Stromal cell of bone marrow (primary cell): ENCODE measurements at regions not wholly inside any gene's neighbourhood (a gene's known extent, or its start where the extent isn't known, plus 50 kb on each side); places are given as distances from the start of the nearest gene placed in this dataset.
"Not testable (repeated sequence)": the region's sequence is repeated elsewhere in the genome, so short reads cannot be mapped to it uniquely, and the experiment has no call there.

Source experiments
- DNase-seq: peaks from one replicate; pipeline ENCODE4 v3.0.0-alpha.2; 2012; ENCODE audit warnings: low read depth

GRCh38 chr13:63838366-63839110, 2422.9 kb upstream of the PCDH20 start:
- no peak for DNase-seq

GRCh38 chr13:63837701-63838100, 2422.1 kb upstream of the PCDH20 start:
- DNase-seq: not testable (repeated sequence)

- not testable (repeated sequence) for DNase-seq
Observed at GRCh38 chr13:63829609-63830008, 2414.0 kb upstream of the PCDH20 start.

GRCh38 chr13:63821785-63822184, 2406.1 kb upstream of the PCDH20 start:
- not testable (repeated sequence) for DNase-seq

- not testable (repeated sequence) for DNase-seq
Observed at GRCh38 chr13:63811428-63812004, 2395.9 kb upstream of the PCDH20 start.

GRCh38 chr13:63791134-63791533, 2375.5 kb upstream of the PCDH20 start:
- DNase-seq: not testable (repeated sequence)

- DNase-seq: no peak
Observed at GRCh38 chr13:63774133-63774532, 2358.5 kb upstream of the PCDH20 start.

- DNase-seq: no peak
Observed at GRCh38 chr13:63773476-63773875, 2357.8 kb upstream of the PCDH20 start.

- DNase-seq: not testable (repeated sequence)
Observed at GRCh38 chr13:63757683-63758082, 2342.0 kb upstream of the PCDH20 start.

GRCh38 chr13:63749857-63750256, 2334.2 kb upstream of the PCDH20 start:
- DNase-seq: not testable (repeated sequence)

- not testable (repeated sequence) for DNase-seq
Observed at GRCh38 chr13:63741814-63742101, 2326.1 kb upstream of the PCDH20 start.

- no peak for DNase-seq
Observed at GRCh38 chr13:63741029-63741813, 2325.6 kb upstream of the PCDH20 start.

GRCh38 chr13:63739112-63739735, 2323.6 kb upstream of the PCDH20 start:
- not testable (repeated sequence) for DNase-seq

GRCh38 chr13:63737418-63737817, 2321.8 kb upstream of the PCDH20 start:
- DNase-seq: no peak

- DNase-seq: no peak
Observed at GRCh38 chr13:63731896-63732295, 2316.2 kb upstream of the PCDH20 start.

- DNase-seq: not testable (repeated sequence)
Observed at GRCh38 chr13:63712159-63712558, 2296.5 kb upstream of the PCDH20 start.

- no peak for DNase-seq
Observed at GRCh38 chr13:63706751-63707150, 2291.1 kb upstream of the PCDH20 start.

GRCh38 chr13:63704521-63704920, 2288.9 kb upstream of the PCDH20 start:
- DNase-seq: no peak

- no peak for DNase-seq
Observed at GRCh38 chr13:63700350-63700749, 2284.7 kb upstream of the PCDH20 start.

- no peak for DNase-seq
Observed at GRCh38 chr13:63699948-63700347, 2284.3 kb upstream of the PCDH20 start.

- peak; percentile 17 for DNase-seq
Observed at GRCh38 chr13:63696055-63696454, 2280.4 kb upstream of the PCDH20 start.

- DNase-seq: no peak
Observed at GRCh38 chr13:63693696-63694095, 2278.0 kb upstream of the PCDH20 start.

GRCh38 chr13:63691474-63691873, 2275.8 kb upstream of the PCDH20 start:
- DNase-seq: no peak
